ENCODE measurements at regions not wholly inside any gene's neighbourhood (a gene's known extent, or its start where the extent isn't known, plus 50 kb on each side); places are given as distances from the start of the nearest gene placed in this dataset.

DNA sequence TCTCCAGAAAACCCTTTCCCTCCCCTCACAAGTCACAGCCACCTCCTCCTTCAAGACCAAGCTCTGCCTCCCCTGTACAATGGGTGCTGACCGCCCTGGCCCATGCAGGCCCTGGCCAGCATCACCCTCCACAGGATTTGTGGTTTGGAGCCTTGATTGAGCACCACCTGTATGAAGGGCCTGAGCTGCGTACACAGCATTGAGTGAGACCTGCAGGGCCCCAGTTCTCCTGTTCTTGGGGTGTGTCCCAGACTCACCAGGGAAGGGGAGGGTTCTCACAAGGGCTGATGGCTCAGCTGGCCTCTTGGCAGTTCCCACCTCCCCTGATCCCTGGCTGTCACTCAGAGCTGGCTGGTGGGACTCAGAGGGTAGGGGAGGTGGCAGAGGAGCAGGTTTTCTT lies 63.7 kb upstream of the IER5L start:
- H3K4me1 Mint-ChIP-seq (ENCODE audit: insufficient read depth, unreplicated experiment), result peaks cover 15% of the 10 kb centered on the region
- no peak for DNase-seq (ENCODE audit: unreplicated experiment)
- TF ChIP-seq, protein P1, sequence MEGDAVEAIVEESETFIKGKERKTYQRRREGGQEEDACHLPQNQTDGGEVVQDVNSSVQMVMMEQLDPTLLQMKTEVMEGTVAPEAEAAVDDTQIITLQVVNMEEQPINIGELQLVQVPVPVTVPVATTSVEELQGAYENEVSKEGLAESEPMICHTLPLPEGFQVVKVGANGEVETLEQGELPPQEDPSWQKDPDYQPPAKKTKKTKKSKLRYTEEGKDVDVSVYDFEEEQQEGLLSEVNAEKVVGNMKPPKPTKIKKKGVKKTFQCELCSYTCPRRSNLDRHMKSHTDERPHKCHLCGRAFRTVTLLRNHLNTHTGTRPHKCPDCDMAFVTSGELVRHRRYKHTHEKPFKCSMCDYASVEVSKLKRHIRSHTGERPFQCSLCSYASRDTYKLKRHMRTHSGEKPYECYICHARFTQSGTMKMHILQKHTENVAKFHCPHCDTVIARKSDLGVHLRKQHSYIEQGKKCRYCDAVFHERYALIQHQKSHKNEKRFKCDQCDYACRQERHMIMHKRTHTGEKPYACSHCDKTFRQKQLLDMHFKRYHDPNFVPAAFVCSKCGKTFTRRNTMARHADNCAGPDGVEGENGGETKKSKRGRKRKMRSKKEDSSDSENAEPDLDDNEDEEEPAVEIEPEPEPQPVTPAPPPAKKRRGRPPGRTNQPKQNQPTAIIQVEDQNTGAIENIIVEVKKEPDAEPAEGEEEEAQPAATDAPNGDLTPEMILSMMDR (IDR thresholded peaks at IDR 0.05; ENCODE audit: unreplicated experiment), result no peak
- ChIA-PET POLR2A (interaction anchor here (0.6 to 1.0 kb wide), 2 partner anchors 13 to 302 kb away, joined by 3 read pairs; no protein-coding TSS in a partner anchor), CTCF (no interaction called here)
- no peaks in the 10 kb centered on the region for H3K36me3 Mint-ChIP-seq (ENCODE audit: insufficient read depth, unreplicated experiment)
- no peak overlapping the region for H3K27ac Mint-ChIP-seq (ENCODE audit: low read depth, unreplicated experiment)
- no peaks in the 10 kb centered on the region for H3K9me3 Mint-ChIP-seq (ENCODE audit: unreplicated experiment)
- no TSS peak for BruUV-seq (replicated peaks)
- intact Hi-C loops (cut with micrococcal nuclease), result no loop called here
- H3K27me3 Mint-ChIP-seq (ENCODE audit: insufficient read depth, unreplicated experiment), result no peaks in the 10 kb centered on the region
- no peak overlapping the region for H3K4me3 Mint-ChIP-seq (ENCODE audit: unreplicated experiment)

GRCh38 chr9:129240581-129241211 lies 62.6 kb upstream of the IER5L start:
- TF ChIP-seq, protein P1 (IDR thresholded peaks at IDR 0.05; ENCODE audit: unreplicated experiment), result no peak
- CTCF ChIA-PET, result no interaction called here
- peaks cover 14% of the 10 kb centered on the region for H3K4me1 Mint-ChIP-seq (ENCODE audit: insufficient read depth, unreplicated experiment)
- no peaks in the 10 kb centered on the region for H3K36me3 Mint-ChIP-seq (ENCODE audit: insufficient read depth, unreplicated experiment)
- DNase-seq (ENCODE audit: unreplicated experiment), result no peak
- H3K9me3 Mint-ChIP-seq (ENCODE audit: unreplicated experiment), result no peaks in the 10 kb centered on the region
- POLR2A ChIA-PET, result interaction anchor here (1.0 kb wide), 1 partner anchor 14 kb away, joined by 3 read pairs; no protein-coding TSS in a partner anchor
- no TSS peak for BruUV-seq (replicated peaks)
- H3K27ac Mint-ChIP-seq (ENCODE audit: low read depth, unreplicated experiment), result no peak overlapping the region
- no peaks in the 10 kb centered on the region for H3K27me3 Mint-ChIP-seq (ENCODE audit: insufficient read depth, unreplicated experiment)
- no peak overlapping the region for H3K4me3 Mint-ChIP-seq (ENCODE audit: unreplicated experiment)
- intact Hi-C loops (cut with micrococcal nuclease), result no loop called here

- Mint-ChIP-seq H3K27me3 (ENCODE audit: insufficient read depth, unreplicated experiment) (no peaks in the 10 kb centered on the region), H3K4me1 (ENCODE audit: insufficient read depth, unreplicated experiment) (peaks cover 7% of the 10 kb centered on the region), H3K36me3 (ENCODE audit: insufficient read depth, unreplicated experiment) (no peaks in the 10 kb centered on the region), H3K4me3 (ENCODE audit: unreplicated experiment) (no peak overlapping the region), H3K9me3 (ENCODE audit: unreplicated experiment) (no peaks in the 10 kb centered on the region), H3K27ac (ENCODE audit: low read depth, unreplicated experiment) (no peak overlapping the region)
- ChIA-PET POLR2A (no interaction called here), CTCF (no interaction called here)
- no peak for DNase-seq (ENCODE audit: unreplicated experiment)
- no TSS peak for BruUV-seq (replicated peaks)
- intact Hi-C loops (cut with micrococcal nuclease), result no loop called here
- TF ChIP-seq, protein P1 (IDR thresholded peaks at IDR 0.05; ENCODE audit: unreplicated experiment), result no peak
These were observed 62.0 kb upstream of the IER5L start for GRCh38 chr9:129239946-129240490.

GRCh38 chr9:129237803-129238202 lies 59.7 kb upstream of the IER5L start:
- POLR2A ChIA-PET, result no interaction called here
- DNase-seq (ENCODE audit: unreplicated experiment), result no peak
- Mint-ChIP-seq H3K4me1 (ENCODE audit: insufficient read depth, unreplicated experiment) (peaks cover 7% of the 10 kb centered on the region), H3K27ac (ENCODE audit: low read depth, unreplicated experiment) (no peak overlapping the region), H3K4me3 (ENCODE audit: unreplicated experiment) (no peak overlapping the region), H3K9me3 (ENCODE audit: unreplicated experiment) (peaks cover 8% of the 10 kb centered on the region), H3K27me3 (ENCODE audit: insufficient read depth, unreplicated experiment) (peaks cover 3% of the 10 kb centered on the region), H3K36me3 (ENCODE audit: insufficient read depth, unreplicated experiment) (no peaks in the 10 kb centered on the region)
- BruUV-seq (replicated peaks), result no TSS peak
- intact Hi-C loops (cut with micrococcal nuclease), result no loop called here
- TF ChIP-seq, protein P1 (IDR thresholded peaks at IDR 0.05; ENCODE audit: unreplicated experiment), result no peak
- CTCF ChIA-PET, result interaction anchor here (0.6 to 0.9 kb wide), 2 partner anchors 27 to 386 kb away, joined by 3 to 4 read pairs; no protein-coding TSS in a partner anchor

Measured in MCF 10A (cell line).